HL-60 (cell line): ENCODE measurements at regions not wholly inside any gene's neighbourhood (a gene's known extent, or its start where the extent isn't known, plus 50 kb on each side); places are given as distances from the start of the nearest gene placed in this dataset.

Experiments
- DNase-seq, 2 experiments: peaks; one replicate each; pipeline ENCODE4 v3.0.0-alpha.2; 2010 to 2020; ENCODE audit warnings: low read depth in 1 of 2, low spot score in 1 of 2
- H3K27ac ChIP-seq: fragments of 250-450 bp; sonication (Bioruptor Pico); replicated peaks from 2 replicates; pipeline ENCODE4 v1.5.1; 2020; ENCODE audit warnings: mild to moderate bottlenecking, moderate library complexity
- H3K27me3 ChIP-seq: fragments of 250-450 bp; sonication (Bioruptor Pico); 2 replicates; pipeline ENCODE4 v1.5.1; 2021; ENCODE audit warnings: mild to moderate bottlenecking, moderate library complexity; ENCODE audit not compliant: insufficient read depth, poor library complexity, severe bottlenecking
- H3K4me3 ChIP-seq: replicated peaks from 2 replicates; pipeline ENCODE4 v1.5.1; 2011; ENCODE audit warnings: mild to moderate bottlenecking, control low read depth, low read length; ENCODE audit not compliant: insufficient read depth
- CTCF ChIP-seq: IDR thresholded peaks from one replicate; pipeline ENCODE4 v1.5.1; 2011; ENCODE audit warnings: low read length, control low read depth, inconsistent platforms; ENCODE audit not compliant: insufficient read depth
- GABPA ChIP-seq: IDR thresholded peaks from 2 replicates; pipeline ENCODE4 v1.6.1; 2012; ENCODE audit warnings: low read depth
- POLR2AphosphoS5 ChIP-seq: IDR thresholded peaks from 2 replicates; pipeline ENCODE4 v1.6.1; 2012; ENCODE audit warnings: low read depth
- REST ChIP-seq: IDR thresholded peaks from 2 replicates; pipeline ENCODE4 v1.6.1; 2012; ENCODE audit warnings: low read depth; ENCODE audit not compliant: insufficient replicate concordance
- SPI1 ChIP-seq: IDR thresholded peaks from 2 replicates; pipeline ENCODE4 v1.6.1; 2012; ENCODE audit warnings: low read depth, mild to moderate bottlenecking, borderline replicate concordance

GRCh38 chr16:6250511-6250910 lies 1082.1 kb upstream of the RBFOX1 start:
- H3K27ac ChIP-seq = no peak overlapping the region
- no peak for DNase-seq
- TF ChIP-seq GABPA (no peak), POLR2AphosphoS5 (no peak), CTCF (no peak), SPI1 (no peak), REST (no peak)
- no peaks in the 10 kb centered on the region for H3K27me3 ChIP-seq
- no peak overlapping the region for H3K4me3 ChIP-seq

GRCh38 chr16:6249863-6250262 lies 1082.8 kb upstream of the RBFOX1 start:
- H3K27me3 ChIP-seq = no peaks in the 10 kb centered on the region
- no peak for TF ChIP-seq GABPA
- no peak for TF ChIP-seq REST
- TF ChIP-seq CTCF = no peak
- TF ChIP-seq POLR2AphosphoS5 = no peak
- TF ChIP-seq SPI1 = no peak
- no peak overlapping the region for H3K27ac ChIP-seq
- no peak for DNase-seq
- no peak overlapping the region for H3K4me3 ChIP-seq

GRCh38 chr16:6248199-6248598 lies 1084.4 kb upstream of the RBFOX1 start:
- no peaks in the 10 kb centered on the region for H3K27me3 ChIP-seq
- no peak for DNase-seq
- TF ChIP-seq GABPA (no peak), CTCF (no peak), SPI1 (no peak), REST (no peak), POLR2AphosphoS5 (no peak)
- H3K27ac ChIP-seq = no peak overlapping the region
- no peak overlapping the region for H3K4me3 ChIP-seq
